Lower leg skin (tissue), 3 donors: ENCODE measurements at regions not wholly inside any gene's neighbourhood (a gene's known extent, or its start where the extent isn't known, plus 50 kb on each side); places are given as distances from the start of the nearest gene placed in this dataset.

ENCODE experiments used
- POLR2A ChIP-seq, 2 donors: fragments of 450-650 bp; IDR thresholded peaks; one replicate each; pipeline ENCODE4 v1.6.1; 2016 to 2017; ENCODE audit warnings: antibody characterized with exemption in 2 of 2, mild to moderate bottlenecking in 1 of 2, moderate library complexity in 1 of 2
- TF ChIP-seq, protein P1 (sequence below), 3 donors: fragments of 450-650 bp; IDR thresholded peaks; one replicate each; pipeline ENCODE4 v1.5.1; 2016; ENCODE audit warnings: antibody characterized with exemption in 3 of 3, mild to moderate bottlenecking in 3 of 3, moderate library complexity in 2 of 3

GRCh38 chr2:33907866-33908265, 308.8 kb upstream of the FAM98A start:
- TF ChIP-seq, protein P1, sequence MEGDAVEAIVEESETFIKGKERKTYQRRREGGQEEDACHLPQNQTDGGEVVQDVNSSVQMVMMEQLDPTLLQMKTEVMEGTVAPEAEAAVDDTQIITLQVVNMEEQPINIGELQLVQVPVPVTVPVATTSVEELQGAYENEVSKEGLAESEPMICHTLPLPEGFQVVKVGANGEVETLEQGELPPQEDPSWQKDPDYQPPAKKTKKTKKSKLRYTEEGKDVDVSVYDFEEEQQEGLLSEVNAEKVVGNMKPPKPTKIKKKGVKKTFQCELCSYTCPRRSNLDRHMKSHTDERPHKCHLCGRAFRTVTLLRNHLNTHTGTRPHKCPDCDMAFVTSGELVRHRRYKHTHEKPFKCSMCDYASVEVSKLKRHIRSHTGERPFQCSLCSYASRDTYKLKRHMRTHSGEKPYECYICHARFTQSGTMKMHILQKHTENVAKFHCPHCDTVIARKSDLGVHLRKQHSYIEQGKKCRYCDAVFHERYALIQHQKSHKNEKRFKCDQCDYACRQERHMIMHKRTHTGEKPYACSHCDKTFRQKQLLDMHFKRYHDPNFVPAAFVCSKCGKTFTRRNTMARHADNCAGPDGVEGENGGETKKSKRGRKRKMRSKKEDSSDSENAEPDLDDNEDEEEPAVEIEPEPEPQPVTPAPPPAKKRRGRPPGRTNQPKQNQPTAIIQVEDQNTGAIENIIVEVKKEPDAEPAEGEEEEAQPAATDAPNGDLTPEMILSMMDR (IDR thresholded peaks at IDR 0.05), result no peak
- TF ChIP-seq POLR2A (IDR thresholded peaks at IDR 0.05), result no peak
